GM18907 (cell line): ENCODE measurements at regions not wholly inside any gene's neighbourhood (a gene's known extent, or its start where the extent isn't known, plus 50 kb on each side); places are given as distances from the start of the nearest gene placed in this dataset.

Source experiments
- ATAC-seq: cut with Tn5 transposase; IDR thresholded peaks from one replicate; pipeline ENCODE4 v1.9.1; 2021; ENCODE audit warnings: mild to moderate bottlenecking, moderate library complexity; ENCODE audit not compliant: unreplicated experiment

DNA sequence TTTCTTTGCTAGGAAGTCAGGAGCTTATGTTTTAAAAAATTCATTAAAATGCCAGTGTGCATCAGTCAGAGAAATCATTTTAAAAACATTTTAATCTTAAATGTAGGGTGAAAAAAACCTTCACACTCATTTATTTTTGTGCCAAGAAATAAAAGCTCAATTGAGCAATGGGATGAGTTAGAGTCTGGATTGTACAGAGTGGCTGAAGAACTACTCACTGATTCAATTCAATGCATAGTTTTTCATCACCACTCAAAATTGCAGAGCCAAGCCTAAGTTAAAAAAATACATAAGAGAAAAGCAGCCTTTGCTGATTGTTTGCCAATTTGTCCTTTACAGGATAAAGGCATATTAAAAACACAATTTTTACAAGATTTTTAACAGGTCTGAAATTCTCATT is 168.2 kb upstream of the DMRTA1 start:
- ATAC-seq: no peak

DNA sequence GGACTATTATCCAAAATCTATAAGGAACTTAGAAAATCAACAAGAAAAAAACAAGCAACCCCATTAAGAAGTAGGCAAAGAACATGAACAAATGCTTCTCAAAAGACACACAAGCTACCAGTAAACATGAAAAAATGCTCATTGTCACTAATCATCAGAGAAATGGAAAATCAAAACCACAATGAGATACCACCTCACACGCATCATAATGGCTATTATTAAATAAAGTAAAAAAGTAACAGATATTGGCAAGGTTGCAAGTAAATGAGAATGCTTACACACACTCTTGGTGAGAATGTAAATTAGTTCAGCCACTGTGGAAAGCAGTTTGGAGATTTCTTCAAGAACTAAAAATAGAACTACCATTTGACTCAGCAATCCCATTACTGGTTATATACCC is 167.0 kb upstream of the DMRTA1 start:
- no peak for ATAC-seq

DNA sequence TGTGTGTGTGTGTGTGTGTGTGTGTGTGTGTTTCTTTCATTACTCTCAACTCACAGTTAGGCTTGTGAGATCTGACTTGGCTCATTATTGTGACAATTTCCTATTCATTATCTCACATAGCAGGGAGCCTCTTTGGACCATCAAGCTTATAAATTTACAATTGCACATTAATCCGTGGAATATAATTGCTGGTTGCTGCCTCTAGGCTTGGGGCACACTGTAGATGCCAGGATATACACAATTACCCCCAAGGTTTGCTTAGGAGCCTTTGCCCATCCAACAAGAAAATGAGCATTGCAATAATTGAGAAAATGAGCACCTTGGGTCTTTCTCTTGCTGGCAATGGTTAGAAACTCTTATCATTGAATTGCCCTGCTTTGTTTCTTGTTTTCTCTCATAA is 161.6 kb upstream of the DMRTA1 start:
- no peak for ATAC-seq

DNA sequence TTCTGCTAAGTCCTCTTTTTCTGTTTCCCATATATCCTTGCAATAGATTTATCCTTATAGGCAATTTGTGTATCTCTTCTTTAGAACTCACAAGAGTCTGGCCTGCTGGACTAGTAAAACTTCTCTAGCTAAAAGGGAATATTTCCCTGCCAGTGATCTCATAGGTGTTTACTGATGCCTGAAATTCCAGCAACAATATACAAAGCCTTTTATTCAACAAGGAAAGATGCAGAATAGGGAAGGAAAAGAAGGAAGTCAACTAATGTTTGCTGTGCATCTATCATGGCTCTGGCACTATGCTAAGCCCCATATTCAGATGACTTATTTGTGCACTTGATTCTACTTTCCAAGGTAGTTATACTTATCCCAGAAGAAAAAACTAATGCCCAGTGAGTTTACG is 160.0 kb upstream of the DMRTA1 start:
- no peak for ATAC-seq

DNA sequence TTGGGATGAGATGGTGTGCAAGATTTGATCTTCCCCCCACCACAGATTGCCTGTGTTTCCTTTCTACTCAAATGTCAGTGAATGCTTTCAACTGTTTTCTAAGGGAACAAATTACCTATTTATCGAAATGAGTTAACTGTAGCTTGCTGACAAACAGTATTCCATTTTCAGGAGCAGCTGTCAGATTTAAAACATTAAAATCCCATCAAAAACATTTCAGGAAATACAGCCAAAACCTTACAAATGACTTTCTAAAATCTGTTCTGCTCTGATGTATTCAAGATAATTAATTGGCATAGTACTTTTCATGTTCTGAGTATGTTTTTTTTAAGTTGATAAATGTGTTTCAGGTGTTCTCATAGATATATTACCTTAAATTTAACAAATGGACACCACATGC is 158.0 kb upstream of the DMRTA1 start:
- no peak for ATAC-seq

DNA sequence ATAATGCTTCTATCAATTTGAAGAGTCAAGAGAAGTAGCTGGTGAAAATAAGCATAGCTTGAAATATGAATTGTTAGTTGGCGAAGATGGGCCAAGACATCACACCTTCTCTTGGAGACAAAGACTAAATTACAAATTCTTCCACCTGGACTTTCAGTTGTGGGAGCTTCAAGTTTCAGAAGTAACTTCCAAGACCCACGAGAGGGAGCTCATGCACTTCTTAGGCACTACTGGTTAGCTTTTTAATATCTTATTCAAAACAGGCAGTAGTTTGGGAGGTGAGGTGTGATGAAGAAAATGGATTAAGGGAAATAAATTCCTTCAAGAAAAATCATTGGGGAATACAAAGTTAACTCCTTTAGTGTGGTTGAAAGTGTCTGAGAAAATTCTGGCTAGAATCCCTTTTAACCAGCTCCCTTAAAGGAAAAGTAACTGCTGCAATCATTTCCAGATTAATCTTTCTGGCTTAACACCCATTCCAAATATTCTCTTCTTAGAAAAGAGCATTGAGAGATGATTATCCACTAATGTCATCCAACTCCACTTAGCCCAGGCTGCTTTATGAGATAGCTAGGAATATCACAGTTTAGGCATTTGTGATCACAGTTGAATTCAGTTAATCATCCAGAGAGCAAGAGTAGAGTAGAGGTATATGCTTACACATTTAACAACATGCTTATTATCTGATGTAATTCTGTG is 139.5 kb upstream of the DMRTA1 start:
- no peak for ATAC-seq

DNA sequence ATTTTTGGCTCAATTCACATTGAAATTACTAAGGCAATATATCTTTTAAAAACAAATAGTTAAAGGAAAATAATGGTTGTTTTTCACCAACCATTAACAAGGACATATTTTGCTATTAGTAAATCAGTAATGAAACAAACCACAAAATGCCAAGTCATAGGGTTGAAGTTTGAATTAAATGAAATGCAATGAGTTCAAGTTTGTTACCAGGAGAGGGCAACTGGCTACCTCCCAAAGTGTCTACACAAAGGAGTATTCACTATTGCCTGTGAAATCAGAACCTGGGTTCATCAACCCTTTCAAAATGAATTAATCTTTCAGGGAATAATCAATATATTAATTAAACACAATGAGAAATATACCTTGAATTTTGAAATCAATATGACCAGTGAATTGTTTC is 138.4 kb upstream of the DMRTA1 start:
- no peak for ATAC-seq

DNA sequence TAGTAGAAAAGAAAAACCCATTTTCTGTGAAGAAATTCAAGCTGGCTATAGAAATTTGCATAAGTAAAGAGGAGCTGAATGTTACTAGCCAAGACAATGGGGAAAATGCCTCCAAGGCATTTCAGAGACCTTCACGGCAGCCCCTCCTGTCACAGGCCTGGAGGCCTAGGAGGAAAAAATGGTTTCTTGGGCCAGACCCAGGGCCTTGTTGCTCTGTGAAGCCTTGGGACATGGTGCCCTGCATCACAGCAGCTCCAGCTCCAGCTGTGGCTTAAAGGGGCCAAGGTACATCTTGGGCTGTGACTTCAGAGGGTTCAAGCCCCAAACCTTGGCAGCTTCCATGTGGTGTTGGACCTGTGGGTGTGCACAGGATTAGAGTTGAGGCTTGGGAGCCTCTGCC is 130.0 kb upstream of the DMRTA1 start:
- no peak for ATAC-seq

DNA sequence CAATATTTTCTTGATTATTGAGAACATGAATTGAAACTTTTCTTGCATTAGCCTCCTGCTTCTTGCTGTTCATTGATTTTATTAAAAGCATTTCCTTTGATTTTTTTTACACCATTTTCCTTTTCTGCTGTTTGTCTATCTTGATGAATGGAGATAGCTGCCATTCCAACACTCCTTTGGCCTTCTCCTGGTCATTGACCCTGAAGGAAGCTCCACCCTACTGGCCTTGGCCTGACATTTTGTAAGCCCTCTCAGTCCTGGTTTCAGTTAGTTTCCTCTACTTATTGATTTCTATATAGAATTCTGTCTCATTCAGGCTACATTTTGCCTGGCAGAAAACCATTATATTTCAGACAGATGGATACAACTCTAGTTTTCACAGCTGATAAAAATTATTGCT is 115.1 kb upstream of the DMRTA1 start:
- no peak for ATAC-seq

DNA sequence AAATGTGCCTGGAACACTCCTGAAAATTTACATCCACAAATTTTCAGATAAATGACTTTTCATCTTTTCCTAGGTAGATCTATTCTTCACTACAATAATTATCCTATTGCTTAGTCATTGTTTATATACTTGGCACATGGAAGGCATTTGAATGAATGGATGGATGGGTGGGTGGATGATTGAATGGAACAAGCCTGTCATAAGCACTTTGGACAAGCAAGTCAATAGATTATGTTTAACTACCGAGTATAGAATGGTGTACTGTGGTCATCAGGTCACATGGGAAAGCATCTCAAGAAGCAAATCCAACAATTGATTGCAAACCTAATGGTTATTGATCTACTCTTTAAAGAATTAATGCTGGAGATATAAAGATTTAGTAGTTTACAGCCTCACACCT is 114.4 kb upstream of the DMRTA1 start:
- no peak for ATAC-seq

DNA sequence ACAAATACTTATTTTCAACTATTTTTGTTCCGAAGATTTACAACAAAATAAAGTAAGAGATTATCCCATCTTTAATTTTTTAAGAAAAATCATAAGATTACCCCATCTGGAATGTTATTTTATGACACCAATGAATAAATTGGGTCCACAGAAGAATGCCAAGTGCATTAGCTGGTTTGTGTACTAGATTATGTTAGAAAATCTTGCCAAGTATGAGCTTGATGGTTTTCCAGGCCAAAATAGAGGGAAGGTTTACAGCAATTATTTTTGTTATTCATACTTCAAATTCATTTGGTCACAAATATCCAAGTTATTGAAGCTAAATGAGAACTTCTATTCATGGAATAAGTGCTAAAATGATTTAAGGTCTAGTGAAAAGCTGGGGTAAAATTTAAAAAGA is 109.4 kb upstream of the DMRTA1 start:
- no peak for ATAC-seq

DNA sequence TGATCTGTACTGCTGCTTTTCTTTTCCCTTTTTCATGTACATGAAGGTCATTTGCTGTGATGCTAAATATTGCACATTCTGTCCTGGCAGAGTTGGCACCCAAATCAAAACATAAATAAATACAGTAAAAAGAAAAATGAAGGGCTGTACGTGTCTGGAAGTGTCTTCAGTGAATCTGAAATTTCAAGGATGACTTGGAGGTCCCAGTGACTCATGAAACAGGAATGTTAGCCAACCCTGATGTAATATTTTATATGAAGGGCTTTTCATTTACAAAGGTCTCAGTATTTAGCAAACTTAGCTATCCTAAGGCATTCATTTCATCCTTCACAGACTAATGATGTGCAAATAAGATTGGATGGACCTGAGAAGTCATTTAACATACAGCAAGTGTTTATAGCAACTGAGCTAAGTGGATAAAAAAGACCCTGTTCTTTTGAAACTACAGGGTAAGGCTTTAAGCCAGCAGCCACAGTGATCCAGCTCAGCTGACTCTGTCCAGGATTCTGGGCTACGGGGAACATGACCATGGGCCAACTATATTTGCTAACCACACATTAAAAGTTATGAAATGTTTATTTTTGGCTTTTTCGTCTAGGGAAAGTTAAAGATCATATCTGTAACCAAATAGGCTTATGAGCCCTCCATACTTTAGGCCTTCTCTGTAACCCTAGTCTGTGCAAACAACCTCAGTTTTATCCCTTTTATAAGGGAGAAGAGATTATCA is 104.0 kb upstream of the DMRTA1 start:
- ATAC-seq: no peak

DNA sequence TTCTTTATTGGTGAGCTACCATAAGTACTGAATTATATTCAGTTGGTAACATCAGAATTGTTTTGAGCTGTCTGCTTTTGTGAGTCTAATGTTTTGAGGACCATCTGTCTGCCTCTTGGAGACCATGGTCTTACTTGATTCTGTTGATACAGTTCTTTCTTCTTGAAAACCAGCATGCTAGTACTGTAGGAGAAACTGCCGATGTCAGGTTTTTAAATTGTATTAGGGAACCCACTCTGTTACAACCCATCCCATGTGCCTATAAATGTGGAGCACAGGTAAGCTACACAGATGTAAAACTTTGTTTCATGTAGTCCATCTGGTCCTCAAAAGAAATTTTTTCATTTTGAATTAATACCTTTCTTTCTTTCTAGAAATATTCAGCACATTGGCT is 103.4 kb upstream of the DMRTA1 start:
- ATAC-seq: no peak

DNA sequence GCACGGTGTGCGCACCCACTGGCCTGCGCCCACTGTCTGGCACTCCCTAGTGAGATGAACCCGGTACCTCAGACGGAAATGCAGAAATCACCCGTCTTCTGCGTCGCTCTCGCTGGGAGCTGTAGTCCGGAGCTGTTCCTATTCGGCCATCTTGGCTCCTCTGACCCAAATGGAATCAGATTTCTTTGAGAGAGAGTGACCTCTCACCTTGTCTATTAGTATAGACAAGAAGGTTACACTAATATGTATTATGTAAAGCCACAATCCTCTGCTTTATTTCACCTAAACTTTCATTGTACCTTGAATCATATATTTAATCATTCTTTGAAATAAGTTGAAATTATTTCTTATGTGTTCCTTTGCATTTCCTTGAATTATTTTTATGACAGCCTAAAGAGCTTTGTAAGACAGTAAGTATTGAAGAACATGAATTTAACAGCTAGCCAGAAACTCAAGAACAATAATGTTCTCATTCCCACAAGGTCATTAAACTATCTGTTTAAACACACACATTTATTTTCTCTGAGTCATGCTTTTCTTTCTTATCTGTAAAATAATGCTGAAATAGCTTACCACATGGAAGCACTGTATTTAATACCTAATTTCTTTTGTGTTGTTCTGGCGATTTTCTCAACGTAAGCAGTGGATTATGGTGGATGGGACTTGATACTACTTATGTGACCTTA is 91.8 kb upstream of the DMRTA1 start:
- no peak for ATAC-seq

DNA sequence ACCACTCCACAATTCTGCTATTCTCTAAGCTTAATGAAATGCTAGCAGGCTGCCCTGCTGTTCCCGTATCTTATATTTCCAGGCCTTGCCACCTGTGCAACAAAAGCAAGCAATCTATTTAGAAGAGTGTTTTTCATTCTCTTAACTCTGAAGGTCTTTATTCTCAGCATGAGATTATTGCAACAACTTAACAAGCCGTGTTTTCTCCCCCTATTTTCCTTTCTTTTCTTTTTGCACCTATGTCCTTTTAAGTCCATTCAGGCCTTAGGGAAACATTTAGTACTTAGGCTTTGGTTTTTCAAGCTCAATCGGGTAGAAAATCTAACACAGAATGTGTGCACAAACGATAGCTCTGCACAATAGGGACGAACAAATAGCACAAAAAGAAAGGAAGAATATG is 89.6 kb upstream of the DMRTA1 start:
- no peak for ATAC-seq

DNA sequence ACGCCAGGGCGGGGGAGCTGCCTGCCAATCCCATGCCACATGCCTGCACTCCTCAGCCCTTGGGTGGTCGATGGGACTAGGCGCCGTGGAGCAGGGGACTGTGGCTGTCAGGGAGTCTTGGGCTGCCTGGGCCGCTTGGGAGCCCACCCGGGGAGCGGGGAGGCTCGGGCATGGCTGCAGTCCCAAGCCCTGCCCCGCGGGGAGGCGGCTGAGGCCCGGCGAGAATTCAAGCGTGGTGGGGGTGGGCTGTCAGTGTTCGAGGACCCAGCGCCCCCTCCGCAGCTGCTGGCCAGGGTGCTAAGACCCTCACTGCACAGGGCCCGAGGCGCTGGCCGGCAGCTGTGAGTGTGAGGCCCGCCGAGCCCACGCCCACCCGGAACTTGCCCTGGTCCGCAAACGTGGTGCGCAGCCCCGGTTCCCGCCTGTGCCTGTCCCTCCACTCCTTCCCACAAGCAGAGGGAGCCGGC is 83.2 kb upstream of the DMRTA1 start:
- ATAC-seq: no peak

DNA sequence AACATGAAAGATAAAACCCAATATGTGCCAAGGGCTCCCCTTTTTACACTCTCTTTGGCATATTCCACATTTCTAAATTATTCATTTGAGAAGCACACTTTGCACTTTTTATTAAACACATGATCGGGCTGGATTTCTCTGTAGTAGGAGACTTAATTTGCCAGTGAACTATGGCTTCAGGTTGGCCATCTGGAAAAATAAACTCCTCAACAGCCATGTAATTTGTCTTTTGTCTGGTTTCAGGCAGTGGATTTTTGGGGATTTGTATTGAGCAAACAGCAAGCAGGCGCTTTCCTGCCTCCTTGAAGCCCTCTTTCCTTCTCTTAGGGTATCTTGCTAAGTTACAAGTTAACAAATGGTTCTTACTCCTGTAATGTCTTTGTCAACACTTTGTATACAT is 73.0 kb upstream of the DMRTA1 start:
- ATAC-seq: no peak

DNA sequence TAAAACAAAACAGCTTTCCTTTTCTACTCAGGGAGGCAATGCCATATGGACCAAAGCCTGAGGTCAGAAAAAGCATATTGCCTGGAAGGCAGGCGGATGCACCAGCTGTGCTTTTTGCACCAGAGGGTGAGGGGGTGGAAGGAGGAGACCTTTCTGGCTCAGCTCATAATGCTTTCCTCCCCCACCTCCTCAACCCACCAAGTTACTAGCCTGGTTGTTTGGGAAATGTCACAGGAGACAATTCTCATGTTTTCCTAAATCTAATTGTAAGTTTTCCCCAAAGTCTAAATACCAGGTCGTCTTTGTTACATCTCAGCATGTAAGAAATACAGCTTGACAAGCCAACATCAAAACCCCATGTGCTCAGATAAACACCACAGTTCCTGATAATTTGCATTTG is 72.6 kb upstream of the DMRTA1 start:
- ATAC-seq: no peak

DNA sequence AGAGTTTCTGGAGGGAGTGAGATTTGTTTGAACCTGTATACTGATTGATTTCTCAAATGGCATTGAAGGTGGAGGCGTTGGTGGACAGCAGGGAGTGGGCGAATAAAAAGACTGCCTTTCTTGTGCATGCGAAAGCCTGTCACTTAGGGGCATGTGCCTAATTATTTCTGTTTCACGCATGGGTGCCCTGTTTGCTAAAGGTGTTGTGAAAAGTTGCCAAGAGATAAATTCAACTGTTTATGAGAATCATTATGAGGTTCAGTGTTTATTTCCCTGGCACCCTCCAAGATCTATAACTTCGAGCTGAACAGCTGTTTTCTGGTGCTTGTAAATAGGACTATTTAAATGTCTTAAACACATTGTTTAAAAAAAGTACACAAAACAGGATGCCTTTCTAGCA is 67.4 kb upstream of the DMRTA1 start:
- ATAC-seq: no peak

DNA sequence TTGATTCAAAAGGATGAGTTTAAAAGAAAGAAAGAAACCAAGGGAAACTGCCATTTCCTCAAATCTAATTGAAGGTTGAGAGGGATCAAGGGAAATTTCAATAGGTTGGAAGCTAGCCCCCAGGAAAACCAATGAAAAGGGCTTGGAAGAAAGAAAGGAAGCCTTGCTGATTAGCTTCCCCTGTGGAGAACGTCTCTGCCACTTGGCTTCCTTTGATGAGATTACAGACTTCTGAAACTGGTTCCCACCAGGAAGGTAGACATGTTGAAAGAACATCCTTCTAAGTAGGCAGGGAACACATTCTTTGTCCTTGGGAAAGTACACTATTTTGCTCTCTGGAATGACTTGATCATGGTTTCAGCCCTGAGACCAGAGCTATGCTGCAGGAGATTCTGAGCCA is 65.5 kb upstream of the DMRTA1 start:
- ATAC-seq: no peak

DNA sequence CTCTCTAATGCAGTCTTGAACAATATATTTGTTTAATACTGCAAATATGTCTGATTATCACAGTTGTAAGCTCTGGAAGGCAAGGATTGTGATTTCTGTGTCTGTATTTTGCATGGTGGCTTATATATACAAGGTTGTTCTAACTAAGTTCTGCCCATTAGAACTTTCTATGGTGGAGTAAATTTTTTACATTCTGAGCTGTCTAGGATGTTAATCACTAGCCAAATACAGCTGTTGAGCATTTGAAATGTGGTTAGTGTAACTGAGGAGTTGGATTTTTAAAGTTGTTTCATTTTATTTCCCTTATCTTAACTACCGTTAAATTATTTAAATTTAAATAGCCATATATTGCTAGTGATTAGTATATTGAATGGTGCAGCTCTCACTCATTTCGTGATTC is 64.3 kb upstream of the DMRTA1 start:
- ATAC-seq: no peak

DNA sequence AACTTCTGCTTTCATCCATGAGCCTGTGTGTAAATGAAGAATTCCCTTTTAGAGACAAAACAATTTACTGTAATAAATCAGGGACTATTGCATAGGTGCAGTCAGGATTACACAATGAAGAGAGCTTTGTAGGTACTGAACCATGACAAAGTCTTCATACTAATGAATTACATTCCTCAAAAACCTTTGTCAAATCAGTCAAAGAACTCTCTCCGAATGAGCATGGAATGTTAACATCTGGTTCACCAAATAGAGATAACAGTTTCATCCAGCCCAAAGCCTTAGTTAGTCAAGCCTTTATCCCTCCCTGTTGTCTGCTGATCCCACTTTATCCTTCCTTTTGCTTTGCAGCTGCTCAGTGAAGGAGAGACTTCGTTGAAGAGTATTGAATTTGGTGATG is 62.9 kb upstream of the DMRTA1 start:
- no peak for ATAC-seq
